ENCODE measurements at regions not wholly inside any gene's neighbourhood (a gene's known extent, or its start where the extent isn't known, plus 50 kb on each side); places are given as distances from the start of the nearest gene placed in this dataset.

DNA sequence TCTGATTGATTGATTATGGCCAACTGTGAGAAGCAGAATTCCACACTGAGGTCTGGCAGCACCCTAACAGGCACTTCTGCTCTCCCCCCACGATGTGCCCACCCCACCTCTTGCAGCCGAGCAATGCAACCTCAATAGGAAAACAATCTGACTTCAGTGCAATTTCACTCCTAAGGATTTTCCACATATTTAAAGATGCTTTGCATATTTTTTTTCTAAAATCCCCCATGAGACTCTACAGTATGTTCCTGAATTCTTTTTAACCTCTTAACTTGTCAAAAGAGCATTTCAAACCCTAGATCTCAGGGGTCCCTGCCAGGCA, 243.1 kb downstream of the AUH start:
- TF ChIP-seq, protein P1, sequence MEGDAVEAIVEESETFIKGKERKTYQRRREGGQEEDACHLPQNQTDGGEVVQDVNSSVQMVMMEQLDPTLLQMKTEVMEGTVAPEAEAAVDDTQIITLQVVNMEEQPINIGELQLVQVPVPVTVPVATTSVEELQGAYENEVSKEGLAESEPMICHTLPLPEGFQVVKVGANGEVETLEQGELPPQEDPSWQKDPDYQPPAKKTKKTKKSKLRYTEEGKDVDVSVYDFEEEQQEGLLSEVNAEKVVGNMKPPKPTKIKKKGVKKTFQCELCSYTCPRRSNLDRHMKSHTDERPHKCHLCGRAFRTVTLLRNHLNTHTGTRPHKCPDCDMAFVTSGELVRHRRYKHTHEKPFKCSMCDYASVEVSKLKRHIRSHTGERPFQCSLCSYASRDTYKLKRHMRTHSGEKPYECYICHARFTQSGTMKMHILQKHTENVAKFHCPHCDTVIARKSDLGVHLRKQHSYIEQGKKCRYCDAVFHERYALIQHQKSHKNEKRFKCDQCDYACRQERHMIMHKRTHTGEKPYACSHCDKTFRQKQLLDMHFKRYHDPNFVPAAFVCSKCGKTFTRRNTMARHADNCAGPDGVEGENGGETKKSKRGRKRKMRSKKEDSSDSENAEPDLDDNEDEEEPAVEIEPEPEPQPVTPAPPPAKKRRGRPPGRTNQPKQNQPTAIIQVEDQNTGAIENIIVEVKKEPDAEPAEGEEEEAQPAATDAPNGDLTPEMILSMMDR (IDR thresholded peaks at IDR 0.05): no peak
- TF ChIP-seq POLR2A (IDR thresholded peaks at IDR 0.05): no peak
